SW480 (cell line): ENCODE measurements at regions not wholly inside any gene's neighbourhood (a gene's known extent, or its start where the extent isn't known, plus 50 kb on each side); places are given as distances from the start of the nearest gene placed in this dataset.
A peak's percentile ranks its signal among the peaks of the same experiment; 100 is the strongest.

Experiments used
- DNase-seq: peaks from one replicate; pipeline ENCODE4 v3.0.0-alpha.2; 2016; ENCODE audit warnings: low spot score

DNA sequence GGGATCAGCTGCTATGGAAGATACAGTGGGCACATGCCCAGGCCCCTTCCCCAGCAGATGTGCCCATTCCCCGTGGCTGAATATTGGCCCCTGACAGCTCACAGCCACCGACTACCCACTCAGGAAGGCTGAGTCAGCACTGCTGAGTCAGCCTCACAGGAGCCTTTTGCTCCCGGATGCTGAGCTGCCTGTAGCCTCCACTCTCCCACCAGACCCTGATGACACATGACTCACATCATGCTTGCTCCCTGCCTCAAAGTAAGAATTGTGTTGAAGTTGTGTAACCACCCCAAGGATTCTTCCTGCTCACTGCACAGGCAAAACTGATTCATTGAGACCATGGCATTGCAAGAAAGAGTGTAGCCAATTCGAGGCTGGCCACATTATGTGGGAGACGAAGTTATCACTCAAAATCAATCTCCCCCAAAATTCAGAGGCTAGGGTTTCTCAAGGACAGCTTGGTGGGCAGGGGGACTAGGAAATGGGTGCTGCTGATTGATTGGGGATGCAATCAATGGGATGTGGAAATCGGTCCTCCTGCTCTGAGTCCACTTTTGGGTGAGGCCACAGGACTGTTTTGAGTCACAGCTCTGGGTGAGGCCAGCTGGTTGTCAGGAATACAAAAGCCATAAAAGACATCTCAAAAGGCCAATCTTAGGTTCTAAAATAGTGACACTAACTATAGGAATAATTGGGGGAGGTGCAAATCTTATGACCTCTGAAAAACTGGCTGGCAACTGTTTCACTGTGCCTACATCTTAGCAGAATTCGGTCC lies 556.6 kb upstream of the CDH4 start:
- DNase-seq, result peak; percentile 41

DNA sequence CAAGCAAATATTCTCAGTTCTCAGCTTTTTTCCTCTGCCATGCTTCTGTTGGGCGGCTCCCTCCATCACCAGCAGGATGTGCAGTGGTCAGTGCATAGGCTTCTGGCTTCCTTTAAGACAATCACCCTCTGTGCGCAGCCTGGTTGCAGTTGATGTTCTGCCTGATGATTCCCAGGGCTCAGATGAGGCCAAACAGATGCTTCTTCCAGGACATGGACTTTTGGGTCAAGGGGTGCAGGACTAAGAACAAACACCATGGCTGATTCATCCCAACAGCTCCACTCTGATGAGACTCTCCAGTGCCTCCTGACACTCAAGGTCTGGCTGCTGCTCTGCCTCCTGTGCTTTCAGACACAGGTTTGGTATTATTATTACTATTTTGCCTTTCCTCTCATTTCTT lies 554.8 kb upstream of the CDH4 start:
- DNase-seq, result no peak

DNA sequence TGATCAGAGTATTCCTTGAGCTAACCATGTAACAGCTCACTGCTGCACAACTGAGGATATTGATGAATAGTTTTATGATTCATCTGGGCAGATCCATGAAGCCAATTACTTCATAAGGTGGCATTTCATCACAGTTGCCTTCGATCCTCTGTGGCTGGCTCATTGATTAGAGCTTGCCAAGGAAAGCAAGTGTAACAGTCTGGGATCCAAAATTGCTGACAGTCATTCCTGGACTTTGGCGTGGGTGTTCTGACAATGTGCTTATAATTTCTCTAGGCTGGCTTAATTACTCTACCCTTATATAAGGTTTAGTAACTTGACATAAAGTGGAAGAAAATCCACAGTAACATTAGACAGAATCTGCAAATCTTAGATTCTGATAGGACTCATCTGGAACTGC lies 551.3 kb upstream of the CDH4 start:
- no peak for DNase-seq

DNA sequence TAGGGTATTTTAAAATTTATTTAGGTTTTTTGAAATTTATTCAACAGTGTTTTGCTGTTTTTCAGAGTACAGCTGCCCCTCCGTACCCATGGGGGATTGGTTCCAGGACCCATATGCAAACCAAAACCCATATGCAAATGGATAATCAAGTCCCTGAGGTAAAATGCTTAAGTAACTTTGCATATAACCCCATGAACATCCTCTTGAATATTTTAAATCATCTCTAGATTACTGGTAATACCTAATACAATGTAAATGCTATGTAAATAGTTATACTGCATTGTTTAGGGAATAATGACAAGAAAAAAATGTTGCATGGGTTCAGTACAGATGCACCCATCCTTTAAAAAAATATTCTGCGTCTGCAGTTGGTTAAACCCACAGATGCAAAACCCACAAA lies 547.9 kb upstream of the CDH4 start:
- DNase-seq, result no peak

DNA sequence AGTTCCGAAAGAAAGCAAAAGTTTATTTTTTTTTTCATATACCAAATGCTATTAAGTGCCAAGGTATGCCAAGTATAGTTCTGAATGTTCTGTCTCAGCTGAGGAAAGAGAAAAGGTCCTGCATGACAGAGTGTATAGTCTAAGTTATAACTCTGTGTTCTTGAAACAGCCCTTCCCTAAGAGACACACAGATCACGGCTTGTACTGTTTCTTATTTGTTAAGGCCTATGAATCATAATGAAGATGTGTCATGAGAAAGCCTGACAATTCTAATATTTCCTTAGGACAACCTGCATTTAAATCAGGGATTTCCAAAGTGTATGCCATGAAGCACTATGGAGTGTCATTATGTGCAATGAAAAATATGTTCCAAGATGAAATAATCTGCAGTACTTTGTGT lies 538.7 kb upstream of the CDH4 start:
- DNase-seq, result no peak

DNA sequence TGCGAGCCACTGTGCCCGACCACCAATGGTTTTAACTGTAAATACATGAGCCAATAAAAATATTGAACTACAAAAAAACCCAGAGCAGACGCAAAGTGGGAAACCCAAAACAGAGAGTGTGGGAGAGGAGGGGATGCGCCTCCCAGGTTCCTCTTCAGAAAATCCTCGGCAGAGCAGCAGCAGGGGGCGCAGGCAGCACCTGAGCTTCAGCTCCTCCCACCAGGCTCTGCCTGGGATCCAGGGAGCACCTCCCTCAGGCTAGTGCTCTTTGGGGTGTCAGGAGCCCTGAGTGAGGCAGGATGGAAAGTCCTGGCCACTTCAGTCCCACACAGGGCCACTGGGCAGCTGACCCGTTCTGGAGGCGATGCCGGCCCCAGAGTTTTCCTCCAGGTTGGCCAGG lies 536.9 kb upstream of the CDH4 start:
- no peak for DNase-seq

DNA sequence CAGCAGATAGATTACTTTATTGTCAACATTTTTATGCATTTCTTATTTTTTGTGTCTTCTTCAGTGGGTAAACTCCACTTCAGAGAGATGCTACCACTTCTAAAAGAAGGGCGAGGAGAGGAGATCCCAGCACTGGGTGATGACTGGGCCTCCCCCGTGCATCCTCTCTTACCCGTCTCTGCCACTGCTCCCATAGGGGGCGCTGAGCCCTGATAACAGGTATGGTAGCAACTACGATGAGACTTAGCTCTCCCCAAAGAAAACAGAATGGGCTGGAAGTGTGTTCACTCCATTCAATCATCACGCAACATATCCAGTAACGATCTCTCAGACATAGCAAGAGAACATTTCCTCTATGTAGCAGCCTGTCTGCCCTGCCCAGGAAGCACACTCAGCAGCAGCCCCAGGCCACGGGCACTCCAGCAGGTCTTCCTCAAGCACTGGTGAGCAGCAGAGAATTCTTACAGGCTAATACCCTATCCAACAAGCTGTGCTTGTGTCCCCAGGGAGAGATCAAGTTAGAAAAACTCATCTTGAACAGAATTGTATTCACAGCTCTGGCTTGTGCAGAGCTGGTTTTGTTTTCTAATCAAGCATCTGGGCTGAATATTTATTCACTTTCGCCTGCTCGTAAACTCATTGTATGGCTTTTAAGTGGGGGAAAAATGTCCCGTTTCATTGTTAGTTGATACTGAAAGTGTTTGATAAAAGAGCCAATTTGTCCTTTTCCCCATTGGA lies 533.1 kb upstream of the CDH4 start:
- DNase-seq, result peak; percentile 74

DNA sequence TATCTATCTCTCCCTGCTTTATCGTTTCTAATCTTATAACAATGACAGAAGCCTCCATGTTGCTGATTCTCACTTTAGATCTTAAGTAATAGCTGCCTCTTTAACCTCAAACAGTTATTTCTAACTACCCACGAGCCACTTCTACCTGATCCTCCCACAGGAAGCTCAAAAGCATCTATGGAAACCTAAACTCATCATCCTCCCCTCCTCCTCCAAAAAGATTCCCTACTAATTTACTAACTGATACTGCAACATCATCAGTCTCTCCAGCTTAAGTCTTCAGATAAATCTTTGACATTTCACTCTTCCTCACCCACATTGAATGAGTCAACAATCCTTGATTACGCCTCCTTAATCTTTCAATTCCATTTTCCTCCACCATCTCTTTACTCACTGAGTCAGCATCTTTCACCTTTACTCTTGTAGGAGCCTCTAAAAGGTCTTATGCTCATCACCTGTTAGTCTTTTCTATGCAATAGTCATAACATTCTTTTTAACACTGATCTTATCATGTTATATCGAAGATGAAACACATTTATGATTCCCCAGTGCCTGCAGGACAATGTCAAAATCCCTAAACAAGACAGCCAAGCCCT lies 526.7 kb upstream of the CDH4 start:
- no peak for DNase-seq

DNA sequence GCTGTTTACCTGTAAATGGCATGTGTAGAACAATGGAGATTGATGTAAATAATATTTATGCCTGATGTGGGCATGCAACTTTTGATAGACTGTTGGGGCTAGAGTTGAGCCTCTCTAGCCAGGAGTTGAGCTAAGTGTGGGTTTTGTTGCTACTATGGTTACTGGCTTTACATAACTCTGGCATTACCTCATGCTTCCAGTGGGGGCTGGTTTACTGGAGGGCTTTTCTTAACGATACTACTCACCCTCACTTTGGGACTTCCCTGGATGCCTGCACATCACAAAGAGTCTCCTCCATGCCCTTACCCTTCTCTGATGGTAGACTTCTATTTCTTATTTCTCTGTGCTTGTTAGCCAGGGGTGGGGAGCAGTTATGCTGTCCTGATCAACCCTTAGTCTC lies 524.6 kb upstream of the CDH4 start:
- DNase-seq, result peak; percentile 10

DNA sequence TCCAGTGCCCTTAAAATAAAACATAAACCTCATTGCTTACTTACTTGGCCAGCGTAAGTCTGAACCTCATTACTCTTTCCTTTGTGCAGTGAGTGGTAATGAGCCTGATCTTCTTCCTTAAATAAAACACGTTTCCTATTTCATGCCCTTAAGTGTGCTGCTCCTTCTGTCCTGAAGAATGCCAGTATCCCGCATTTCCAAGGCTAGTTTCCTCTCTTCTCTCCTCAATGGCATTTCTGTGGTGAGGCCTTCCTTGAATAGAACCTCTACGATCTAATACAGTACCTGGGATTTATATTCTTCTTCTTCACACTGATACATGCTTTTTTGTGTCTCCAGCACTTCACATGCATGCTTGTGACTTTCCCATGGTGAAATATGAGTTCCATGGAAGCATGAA lies 523.4 kb upstream of the CDH4 start:
- DNase-seq, result no peak

DNA sequence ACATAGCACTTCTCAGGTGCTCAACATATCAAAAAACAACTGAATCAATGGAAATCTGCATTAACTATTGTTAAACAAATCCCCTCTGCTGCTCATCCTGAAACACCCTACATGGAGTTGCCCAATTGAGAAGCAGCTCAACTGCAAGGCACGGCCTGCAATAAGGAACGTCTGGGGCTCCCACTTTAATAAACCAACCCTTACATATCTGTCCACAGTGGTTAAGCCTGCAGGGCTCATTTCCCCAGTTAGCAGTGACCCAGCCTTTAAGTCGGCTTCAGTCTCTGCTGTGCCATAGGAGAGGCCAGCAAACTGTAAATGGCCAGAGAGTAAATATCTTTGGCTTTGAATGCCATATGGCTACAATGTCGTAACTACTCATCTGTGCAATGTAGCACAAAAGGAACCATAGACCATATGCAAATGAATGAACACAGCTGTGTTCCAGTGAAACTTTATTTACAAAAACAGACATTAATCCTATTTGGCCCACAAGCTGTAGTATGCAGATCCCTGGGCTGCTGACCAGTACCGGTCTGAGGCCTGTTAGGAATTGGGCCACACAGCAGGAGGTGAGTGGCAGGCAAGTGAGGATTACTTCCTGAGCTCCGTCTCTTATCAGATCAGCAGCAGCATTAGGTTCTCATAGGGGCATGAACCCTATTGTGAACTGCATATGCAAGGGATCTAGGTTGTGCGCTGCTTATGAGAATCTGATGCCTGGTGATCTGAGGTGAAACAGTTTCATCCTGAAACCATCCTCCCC lies 522.7 kb upstream of the CDH4 start:
- no peak for DNase-seq

DNA sequence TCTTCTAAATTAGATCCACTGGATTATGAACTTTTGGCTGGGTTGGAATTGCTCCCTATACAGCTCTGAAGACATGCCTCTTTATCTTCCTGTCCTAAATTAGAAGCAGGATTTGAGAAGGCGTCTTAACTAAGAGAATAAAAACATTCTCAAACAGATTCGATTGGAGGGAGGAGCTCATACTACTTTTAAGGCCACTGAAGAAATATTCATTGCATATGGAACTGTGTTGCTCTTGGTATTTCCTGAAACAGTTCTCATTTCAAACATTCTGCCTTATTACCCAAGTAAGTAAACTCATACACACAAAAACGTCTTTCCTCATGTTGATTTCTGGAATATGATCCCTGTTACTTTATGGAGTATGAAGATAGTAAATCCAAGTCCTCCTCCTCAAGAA lies 519.7 kb upstream of the CDH4 start:
- DNase-seq, result no peak

DNA sequence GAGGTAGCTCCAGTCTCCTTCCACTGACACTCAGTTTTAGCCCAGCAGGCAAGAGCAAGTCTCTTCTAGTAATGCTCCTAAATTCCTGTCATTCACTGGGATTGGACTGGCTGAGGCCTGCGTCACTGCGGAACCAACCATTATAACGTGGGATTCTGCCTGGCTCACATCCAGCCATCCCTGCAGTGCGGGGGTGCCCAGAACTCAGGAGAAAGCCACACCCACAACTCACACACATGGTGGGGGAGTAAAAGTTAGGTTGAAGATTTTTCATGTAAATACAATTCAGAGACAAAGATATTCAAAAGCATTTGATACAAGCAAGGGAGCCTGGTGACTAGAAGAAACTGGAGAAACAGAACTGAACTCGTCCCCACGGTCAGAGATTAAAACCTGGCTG lies 504.0 kb upstream of the CDH4 start:
- no peak for DNase-seq

DNA sequence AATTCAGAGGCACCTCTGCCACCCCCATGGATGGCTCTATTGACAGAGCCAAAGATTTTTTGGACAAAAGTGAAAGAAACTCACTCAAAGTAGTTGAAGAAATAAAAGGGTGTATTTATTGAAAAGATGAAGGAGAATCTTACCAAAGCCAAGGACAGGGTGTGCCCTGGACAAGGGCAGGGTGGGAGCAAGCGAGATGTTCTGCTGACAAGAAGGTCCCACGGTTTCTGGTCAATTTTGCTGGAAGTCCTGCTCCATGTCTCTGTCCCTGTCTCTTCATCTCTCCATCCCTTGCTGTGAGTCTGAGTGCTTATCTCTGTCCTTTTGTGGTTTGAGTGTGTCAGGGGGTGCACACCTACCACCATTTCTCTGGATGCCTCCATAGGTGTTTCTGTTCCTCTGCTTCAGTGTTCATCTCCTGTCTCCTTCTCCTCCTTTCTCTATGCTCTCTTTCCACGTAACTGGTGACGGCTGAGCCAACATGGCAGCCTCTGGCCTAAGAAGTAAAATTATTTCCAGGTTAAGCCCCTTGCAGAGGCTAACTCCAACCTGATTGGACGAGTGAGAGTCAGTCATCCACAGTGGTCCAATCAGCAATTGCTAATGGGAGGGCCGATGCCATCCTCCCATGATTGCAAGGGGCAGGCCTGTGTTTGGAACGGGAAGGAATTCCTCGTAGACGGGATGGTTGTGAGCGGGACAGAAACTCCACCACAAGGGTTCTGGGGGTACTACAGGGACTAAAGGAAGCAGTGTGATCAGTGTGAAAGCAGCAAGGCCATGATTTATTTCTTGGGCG lies 502.1 kb upstream of the CDH4 start:
- DNase-seq, result no peak

DNA sequence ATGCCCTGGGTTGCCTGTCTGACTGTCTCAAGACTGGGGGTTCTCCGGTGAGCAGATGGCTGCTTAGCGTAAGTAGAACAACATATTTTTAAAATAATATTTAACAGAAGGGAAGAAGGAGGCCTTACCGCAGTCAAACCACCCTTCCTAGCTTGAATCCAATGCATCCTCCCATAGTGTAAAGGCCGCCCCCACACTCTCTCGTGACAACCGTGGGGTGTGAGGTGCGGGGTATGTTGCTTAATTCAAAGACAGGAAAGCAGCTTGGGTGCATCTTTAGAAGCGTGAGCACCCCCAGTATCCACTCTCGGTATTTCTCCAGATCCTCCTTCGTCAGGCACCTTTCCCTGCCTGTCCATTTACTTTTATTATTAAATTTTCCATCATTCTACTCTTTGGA lies 501.2 kb upstream of the CDH4 start:
- DNase-seq, result no peak

DNA sequence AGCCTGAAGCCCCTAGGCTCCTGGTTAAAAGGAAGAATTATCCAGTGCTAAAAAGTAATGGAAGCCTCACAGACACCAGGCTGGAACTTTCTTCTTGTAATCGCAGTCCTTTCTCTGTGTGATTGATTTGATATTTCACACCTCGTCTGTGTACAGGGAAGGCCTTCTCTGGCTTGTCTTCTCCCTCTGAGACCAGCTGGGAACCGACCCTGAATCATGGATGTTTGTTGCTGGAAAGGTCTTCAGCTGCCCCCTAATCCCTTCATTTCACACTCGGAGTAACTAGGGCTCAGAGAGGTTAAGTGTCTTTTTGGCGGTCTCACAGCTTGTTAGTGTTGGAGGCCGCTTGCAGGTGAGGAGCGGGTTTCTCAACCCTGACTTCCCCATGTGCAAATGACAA lies 500.2 kb upstream of the CDH4 start:
- no peak for DNase-seq

DNA sequence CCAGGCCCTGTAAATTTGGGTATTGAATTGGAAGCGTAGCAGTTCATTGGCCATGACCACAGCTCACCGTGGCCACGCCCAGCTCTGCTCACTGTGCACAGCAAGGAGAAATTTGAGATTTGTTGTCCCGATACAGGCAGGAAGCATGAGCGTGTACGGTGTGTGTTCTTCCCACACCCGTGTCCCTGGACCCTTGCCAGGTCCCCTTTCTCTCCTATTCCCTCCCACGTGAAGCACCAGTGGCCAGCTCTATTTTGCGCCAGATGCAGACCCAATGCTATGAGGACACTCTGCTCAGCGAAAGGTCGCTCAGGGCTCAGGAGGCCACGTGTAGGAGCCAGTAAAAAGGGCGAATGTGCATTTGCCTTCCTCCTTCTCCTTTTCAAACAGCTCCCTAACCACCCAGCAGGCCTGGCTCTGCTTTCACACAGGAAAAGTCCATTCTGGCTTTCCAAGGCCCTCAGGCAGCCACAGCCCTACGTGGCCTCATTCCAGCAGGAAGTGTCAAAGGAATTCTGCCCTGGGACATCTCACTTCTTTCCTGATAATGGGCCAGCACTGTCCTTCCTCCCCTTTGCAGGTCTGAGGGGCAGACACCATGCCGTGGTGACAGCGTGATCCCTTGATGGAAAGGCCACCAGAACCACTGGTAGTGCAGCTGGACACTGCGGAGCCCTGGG lies 499.2 kb upstream of the CDH4 start:
- DNase-seq, result no peak

DNA sequence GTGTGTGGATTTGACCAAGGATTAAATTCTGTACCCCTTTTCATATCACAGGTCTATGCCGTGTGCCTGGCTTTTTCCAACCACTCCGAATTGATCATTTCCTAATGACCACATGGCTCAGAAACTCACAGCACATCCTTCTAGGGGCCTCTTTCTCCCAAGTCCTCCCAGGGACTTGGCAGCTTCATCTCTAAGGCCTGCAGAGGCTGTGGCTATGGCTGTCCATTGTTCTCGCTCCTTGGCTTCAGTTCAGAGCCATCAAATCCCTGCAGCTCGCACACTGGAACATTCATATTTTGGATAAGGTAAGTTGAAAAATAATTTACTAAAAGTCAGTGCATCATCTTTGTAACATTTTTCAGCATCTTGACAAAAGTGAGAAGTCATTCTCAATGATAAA lies 497.2 kb upstream of the CDH4 start:
- no peak for DNase-seq

DNA sequence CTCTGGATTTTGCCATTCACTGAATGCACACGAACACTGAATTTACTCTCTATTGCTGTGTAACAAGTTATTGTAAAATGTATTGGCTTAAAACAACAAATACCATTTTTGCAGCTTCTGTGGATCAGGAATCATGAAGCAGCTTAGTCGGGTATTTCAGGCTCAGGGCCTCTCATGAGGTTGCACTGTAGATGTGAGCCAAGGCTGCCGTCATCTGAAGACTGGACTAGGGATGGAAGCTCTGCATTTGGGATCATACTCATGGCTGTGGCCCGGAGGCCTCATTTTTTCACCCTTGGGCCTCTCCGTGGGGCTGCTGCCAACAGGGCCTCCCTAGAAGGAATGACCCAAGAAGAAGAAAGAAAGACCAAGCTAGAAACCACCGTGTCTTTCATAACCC lies 492.4 kb upstream of the CDH4 start:
- no peak for DNase-seq

DNA sequence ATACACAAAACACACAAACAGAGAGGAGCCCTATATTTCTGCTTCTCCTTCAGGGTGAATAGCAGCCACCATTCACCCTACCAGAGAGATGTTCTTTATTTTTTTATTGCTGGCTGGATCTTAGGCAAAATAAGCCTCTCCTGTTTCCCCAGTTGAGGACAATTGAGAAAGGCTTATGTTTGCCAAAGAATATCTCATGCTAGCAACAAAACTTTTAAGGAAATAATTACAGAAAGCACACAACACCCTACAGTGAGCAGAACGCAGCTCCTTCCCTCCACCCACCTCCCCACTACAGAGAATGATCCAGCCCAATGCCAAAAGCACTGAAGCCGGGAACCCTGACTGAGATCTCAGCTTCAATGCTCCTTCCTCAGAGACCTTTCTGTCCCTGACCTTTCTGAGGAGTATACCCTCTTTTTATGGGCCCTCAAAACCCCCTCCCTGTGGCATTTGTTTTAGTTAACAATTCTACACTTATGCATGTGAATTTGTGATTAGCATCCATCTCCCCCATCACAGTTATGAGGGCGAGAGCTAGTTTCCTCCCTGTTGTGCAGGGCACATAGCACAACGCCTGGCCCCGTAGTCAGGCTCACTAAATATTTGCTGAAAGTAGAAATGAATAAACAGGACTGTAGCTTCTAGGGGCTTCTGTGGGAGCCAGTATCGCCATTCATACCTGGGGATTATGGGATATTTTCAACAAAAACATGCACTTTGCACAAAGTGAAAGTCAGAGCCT lies 491.6 kb upstream of the CDH4 start:
- DNase-seq, result no peak

DNA sequence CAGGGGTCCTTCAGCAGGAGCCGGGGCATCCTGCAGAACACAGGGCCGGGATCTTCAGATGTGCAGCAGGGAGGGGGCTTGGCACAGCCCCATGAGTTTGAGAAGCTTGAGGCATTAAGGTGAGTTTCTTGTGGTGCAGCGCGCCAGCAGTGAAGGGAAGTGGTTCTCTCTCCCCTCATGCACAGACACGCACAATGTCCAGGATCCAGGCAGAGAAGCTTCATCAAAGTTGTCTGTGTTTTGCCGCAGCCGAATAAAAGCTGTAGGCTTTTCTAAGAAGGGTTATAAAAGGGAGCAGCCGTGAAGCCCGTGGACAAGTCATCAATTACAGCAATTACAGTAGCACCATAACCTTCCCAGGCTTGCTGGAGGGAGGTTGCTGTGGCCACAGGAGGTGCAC lies 491.0 kb upstream of the CDH4 start:
- DNase-seq, result no peak
